Transverse colon (tissue), 1 donor: ENCODE measurements at regions not wholly inside any gene's neighbourhood (a gene's known extent, or its start where the extent isn't known, plus 50 kb on each side); places are given as distances from the start of the nearest gene placed in this dataset.

Source experiments
- EP300 ChIP-seq: sonication (generic); formaldehyde crosslinking; IDR thresholded peaks from one replicate; pipeline ENCODE4 v1.6.1; 2017; ENCODE audit warnings: antibody characterized with exemption, low read depth
- POLR2A ChIP-seq: fragments of 450-650 bp; IDR thresholded peaks from one replicate; pipeline ENCODE4 v1.6.1; 2016; ENCODE audit warnings: antibody characterized with exemption, mild to moderate bottlenecking, moderate library complexity

DNA sequence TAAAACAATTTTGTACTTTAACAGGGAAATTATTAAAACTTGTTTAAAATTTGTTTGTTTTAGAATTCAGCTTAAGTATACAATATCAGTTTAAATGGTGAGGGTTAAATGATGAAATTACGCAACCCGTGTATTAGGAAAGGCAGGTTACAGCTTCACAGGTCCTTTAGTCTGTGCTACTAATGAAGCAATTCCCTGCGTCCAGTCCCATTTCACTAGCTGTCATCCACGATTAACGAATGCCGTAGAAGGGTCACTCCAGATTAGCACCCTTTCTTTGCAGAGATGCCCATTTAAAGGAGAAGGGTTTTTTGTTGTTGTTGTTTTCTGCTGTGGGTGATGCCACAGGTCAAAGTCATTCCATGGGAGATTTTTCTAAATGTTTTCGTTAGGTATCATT lies 457.6 kb upstream of the SLC10A2 start:
- no peak for TF ChIP-seq POLR2A
- TF ChIP-seq EP300 = no peak
